Activated T-cell treated with anti-CD3 and anti-CD28 coated beads, Interleukin-2, amount 50 U/mL, for 48 hours (primary cell): ENCODE measurements at regions not wholly inside any gene's neighbourhood (a gene's known extent, or its start where the extent isn't known, plus 50 kb on each side); places are given as distances from the start of the nearest gene placed in this dataset.
"Not testable (repeated sequence)": the region's sequence is repeated elsewhere in the genome, so short reads cannot be mapped to it uniquely, and the experiment has no call there.

Experiments used
- DNase-seq, 2 experiments: peaks; one replicate each; pipeline ENCODE4 v3.0.0-alpha.2; 2020

DNA sequence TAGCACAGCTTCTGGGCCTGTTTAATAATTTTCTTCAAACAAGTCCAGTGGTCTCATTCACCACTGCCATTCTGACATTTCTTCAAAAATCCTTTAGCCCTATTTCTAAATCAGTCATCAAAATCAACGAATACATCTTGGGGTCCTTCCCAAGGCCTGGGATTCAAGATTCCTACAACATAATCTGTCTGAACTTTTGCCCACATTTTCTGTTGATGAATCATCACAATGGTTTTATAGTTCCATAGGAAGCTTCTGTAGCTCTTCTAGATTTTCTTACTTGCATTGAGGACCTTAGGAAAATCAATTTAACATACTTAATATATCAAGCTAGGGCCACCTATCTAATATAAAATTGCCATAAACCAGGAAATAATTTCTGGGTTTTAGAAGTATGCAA is 811.8 kb upstream of the ACVR2A start:
- DNase-seq: no peak

GRCh38 chr2:147031897-147032296 is 812.9 kb upstream of the ACVR2A start:
- no peak for DNase-seq

DNA sequence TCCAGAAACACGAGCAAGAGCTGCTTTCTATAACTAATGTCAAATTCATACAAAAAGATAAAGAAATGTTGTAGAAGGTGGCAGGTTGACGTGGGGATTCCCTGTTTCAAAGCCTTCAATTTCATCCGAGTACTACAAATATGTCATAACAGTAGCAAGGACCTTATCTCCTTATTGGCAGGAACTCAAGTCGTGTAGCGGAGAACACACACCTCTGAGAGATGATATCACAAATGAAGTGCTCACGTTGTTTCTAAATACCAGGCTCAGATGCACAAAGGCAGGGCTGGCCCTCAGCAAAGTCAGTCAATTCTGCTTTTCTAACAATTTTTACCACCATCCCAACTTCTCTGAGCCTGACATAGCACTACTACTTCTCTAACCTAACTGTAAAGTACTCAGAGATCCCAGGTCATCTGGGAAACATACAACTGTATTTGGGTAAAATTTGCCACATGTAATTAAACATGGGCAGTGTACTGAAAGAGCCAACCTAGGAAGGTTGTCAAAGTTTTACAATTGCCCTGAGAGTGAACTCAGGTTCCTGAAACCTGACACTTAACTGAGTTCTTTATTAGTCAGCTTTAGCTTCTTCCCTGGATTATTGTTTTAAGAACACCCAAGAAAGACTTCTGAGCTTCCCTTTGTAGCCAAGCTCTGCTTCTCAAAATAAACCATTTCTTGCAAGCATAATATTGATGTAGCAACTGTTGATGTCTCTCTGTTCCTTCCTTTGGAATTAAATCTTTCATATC is 813.7 kb upstream of the ACVR2A start:
- DNase-seq: no peak

- no peak for DNase-seq
Observed at GRCh38 chr2:147027436-147027835, 817.4 kb upstream of the ACVR2A start.

DNA sequence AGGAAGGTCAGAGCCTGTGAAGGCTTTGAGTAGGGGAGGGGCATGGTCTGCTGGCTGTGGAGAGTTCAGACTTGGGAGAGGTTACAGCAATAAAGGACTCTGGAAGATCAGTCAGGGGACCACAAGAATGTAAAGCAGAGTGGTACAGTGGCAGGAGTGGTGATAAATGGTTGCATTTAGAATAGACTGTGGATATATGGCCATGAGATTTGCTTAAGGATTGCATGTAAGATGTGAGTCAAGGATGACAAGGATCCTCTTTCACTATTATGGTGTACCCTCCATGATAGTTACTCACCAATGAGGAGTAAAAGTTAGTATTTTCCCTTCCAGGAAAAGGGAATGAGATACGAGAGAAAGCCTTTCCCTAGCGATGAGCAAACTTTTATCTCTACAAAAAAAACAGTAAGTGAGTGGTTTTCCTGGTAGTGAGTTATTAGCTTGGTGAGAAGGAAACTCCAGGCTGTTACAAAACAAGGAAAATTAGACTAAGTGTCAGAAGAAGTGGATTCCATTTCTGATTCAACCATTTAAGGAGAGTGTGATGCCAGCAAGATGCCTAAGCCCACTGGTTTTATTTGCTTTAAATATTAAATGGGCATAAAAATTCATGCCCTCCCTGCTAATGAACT is 818.0 kb upstream of the ACVR2A start:
- DNase-seq: no peak

DNA sequence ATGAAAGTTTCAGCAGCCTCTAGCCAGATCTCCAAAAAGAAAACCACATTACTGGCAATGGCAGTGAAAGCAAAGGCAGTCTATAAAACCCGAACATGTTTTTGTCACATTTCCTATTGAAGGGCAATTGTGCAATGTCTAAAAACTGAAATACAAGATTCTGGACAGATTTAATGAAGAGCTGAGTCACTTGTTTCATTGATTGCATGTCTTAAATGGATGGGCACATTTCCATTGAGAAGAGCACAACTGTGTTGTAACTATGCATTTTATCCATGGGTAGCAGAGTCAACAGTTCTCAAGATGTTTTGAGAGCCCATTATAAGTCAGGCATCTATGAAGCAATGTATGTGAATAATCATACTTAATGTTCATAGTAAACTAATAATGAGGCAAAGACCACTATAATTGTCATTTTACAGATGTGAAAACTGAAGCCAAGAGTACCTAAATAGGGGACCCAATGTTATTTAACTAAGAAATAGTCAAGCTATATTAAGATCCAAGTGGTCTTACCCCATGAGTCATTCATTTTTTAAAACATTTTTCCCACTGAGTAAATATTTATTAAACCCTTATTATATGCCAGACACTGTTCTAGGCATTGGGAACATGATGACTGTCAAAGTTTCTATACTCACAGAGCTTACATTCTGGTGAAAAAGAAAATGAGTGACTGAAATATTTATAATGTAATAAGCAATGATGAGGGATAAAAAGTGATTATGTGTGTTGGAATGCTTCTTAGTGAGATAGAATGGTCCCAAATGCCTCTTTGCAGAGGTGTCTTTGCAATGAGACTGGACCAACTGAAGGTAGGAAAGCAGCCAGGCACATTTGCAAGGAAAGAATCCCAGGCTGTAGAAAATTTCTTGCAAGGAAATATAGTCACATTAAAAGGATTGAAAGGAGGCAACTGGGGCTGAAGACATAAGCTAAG is 818.9 kb upstream of the ACVR2A start:
- no peak for DNase-seq

DNA sequence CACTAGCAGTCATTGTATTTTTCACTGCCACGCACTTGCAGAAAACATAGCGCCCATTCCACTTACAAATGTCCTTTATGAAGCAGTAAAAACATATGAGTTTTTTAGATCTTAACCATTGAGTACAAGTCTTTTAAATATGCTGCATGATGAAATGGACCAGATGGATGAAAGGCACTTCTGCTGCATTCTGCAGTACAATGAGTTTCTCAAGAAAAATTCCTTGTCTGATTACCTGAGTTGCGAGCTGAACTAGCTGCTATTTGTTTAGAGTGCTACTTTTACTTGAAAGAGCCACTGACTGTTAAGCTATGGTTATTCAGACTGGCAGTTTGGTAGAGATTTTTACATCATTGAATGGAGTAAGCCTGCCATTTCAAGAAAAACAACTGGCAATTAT is 825.5 kb upstream of the ACVR2A start:
- DNase-seq: no peak

DNA sequence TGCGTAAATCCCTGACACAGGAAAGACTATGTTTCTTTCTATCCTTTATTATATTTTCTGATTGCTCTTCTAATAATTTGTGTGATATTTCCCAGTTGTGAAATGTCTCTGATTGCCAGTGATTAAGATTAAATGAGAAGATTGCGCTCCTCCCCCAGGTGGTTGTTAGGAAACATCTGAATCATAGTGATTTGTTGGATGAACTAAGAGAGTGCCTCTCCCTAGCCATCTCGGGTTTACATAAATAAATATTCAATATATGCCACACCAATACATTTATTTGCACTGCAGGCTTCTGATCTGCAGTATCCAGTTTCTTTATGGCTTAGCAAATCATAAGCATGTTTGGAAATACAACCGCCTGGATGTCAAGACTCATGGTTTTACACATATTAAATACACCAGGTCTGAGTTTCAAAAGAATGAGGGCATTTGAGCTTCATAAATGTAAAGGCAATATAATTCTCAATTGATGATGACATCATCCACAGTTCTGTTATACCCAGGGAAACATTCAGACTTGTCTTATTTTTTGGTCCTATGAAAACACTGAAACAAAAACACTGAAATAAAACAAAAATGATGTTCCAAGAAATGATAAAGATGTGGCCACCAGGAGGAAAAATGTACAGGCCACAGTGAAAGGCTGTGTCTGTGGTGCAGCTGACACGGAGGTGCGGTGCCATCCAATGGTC is 826.7 kb upstream of the ACVR2A start:
- no peak for DNase-seq

- no peak for DNase-seq
Observed at GRCh38 chr2:147016181-147016580, 828.6 kb upstream of the ACVR2A start.

DNA sequence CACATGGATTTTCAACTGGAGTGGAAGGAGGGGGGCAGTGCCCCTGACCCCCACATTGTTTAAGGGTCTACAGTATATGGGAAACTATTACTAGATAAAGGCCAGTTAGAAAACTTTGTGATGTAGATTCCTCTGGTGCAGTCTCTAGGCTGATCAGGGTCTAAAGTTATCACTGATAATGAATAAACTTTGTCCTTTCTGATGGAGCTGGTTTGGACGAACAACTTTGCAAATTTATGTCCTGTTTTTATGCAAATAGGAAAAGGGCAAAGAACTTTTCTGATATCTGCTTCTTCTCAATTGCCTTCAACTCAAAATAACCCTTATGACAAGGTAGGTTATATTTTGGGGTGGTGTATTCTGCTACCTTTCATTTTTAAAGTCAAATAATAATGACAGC is 829.2 kb upstream of the ACVR2A start:
- DNase-seq: no peak

GRCh38 chr2:147013696-147014392 is 831.0 kb upstream of the ACVR2A start:
- no peak for DNase-seq

GRCh38 chr2:147008481-147008880 is 836.3 kb upstream of the ACVR2A start:
- no peak for DNase-seq

- DNase-seq: no peak
Observed at GRCh38 chr2:147006736-147007141, 838.1 kb upstream of the ACVR2A start.

- no peak for DNase-seq
Observed at GRCh38 chr2:147003081-147003480, 841.7 kb upstream of the ACVR2A start.

GRCh38 chr2:147002256-147002655 is 842.6 kb upstream of the ACVR2A start:
- no peak for DNase-seq

DNA sequence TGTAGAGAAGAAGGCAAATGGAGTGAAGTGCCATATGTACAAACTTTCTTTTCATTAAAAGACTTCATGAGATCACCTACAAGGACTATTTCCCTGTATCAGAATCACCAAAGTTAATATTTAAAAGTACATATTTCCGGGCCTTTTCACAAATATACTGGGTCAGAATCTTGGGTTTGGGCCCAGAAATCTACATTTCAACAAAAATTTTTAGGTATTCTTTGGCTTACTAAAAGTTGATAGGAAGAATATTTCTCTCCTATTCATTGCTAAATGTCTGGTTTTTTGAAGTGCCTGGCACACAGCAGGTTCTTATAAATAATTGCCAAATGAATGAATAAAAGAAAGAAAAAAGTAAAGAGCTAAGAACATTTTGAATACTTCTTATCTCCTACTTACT is 843.8 kb upstream of the ACVR2A start:
- DNase-seq: no peak

- not testable (repeated sequence) for DNase-seq
Observed at GRCh38 chr2:147000151-147000550, 844.7 kb upstream of the ACVR2A start.

DNA sequence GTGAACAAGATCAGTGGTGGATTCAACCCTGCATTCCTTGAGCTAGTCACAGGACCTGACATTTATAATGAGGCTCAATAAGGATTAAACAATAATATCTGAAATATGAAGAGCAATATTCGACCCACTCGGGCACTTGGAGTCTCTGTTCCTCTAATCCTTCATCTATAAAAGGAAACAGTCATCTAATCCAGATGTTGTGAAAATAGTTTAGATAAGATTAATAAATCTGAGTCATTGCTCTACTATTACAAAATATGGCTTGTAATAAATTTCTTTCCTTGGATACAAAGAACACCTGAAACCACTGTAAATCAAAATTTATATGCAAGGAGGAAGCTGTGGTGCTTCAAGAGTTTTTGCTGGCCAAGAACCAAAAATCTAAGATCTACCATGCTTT is 846.9 kb upstream of the ACVR2A start:
- DNase-seq: no peak

DNA sequence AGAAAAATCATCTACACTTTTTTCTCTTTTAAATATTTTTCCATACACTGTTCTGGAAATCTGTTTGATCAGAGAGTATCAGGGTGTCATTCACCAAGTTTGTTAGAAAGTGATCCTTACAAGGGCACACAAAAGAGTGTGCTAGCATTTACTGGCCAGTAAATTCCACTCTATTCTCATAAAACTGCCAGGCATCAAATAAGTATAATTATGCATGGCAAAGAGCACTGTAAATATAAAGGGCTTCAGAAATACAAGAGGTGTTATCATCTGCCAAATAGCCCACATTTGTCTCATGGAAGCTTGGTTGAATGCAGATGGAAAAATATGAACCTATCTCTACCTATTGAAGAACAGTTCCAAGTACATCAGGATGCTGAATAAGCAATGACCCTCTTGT is 847.3 kb upstream of the ACVR2A start:
- DNase-seq: no peak

GRCh38 chr2:146994246-146994645 is 850.6 kb upstream of the ACVR2A start:
- DNase-seq: no peak

- no peak for DNase-seq
Observed at GRCh38 chr2:146992466-146992865, 852.4 kb upstream of the ACVR2A start.

DNA sequence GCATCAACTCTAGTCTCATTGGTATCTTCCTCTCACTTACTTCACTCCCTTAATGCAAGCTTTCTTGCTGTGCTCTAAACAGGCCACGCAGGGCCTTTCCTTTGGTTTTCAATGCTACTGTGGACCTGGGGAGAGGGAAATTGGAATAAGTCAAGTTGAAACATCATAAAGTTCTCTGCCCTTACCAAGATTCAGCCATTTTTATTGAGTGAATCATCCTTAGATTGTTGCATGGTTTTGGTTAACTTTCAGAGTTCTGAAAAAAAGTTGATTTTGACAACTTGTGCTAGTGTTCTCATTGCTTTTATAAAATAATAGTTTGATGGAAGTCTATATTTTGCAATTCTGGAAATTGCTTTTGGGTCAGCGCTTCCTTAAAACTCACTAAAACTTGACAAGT is 852.8 kb upstream of the ACVR2A start:
- DNase-seq: no peak
